IPS-20b (cell line): ENCODE measurements at regions not wholly inside any gene's neighbourhood (a gene's known extent, or its start where the extent isn't known, plus 50 kb on each side); places are given as distances from the start of the nearest gene placed in this dataset.

Source experiments
- H3K27ac ChIP-seq: one replicate; pipeline ENCODE4 v1.5.1; 2013; ENCODE audit warnings: low read length
- H3K27me3 ChIP-seq: 2 replicates; pipeline ENCODE4 v1.6.1; 2013; ENCODE audit warnings: mild to moderate bottlenecking, low read length, inconsistent platforms; ENCODE audit not compliant: insufficient read depth
- H3K36me3 ChIP-seq: 2 replicates; pipeline ENCODE4 v1.6.1; 2013; ENCODE audit warnings: low read depth, mild to moderate bottlenecking, inconsistent platforms, low read length, moderate library complexity; ENCODE audit not compliant: insufficient read depth
- H3K4me1 ChIP-seq: 2 replicates; pipeline ENCODE4 v1.6.1; 2013; ENCODE audit warnings: mild to moderate bottlenecking, control low read depth, inconsistent platforms, low read length, moderate library complexity; ENCODE audit not compliant: insufficient read depth
- H3K4me3 ChIP-seq: 2 replicates; pipeline ENCODE4 v1.5.1; 2013; ENCODE audit warnings: mild to moderate bottlenecking, low read length, inconsistent platforms
- H3K9ac ChIP-seq: 2 replicates; pipeline ENCODE4 v1.6.1; 2013; ENCODE audit warnings: low read depth, mild to moderate bottlenecking, inconsistent platforms, low read length, moderate library complexity
- H3K9me3 ChIP-seq: 2 replicates; pipeline ENCODE4 v1.6.1; 2013; ENCODE audit warnings: mild to moderate bottlenecking, low read depth, low read length, inconsistent platforms; ENCODE audit not compliant: insufficient read depth

DNA sequence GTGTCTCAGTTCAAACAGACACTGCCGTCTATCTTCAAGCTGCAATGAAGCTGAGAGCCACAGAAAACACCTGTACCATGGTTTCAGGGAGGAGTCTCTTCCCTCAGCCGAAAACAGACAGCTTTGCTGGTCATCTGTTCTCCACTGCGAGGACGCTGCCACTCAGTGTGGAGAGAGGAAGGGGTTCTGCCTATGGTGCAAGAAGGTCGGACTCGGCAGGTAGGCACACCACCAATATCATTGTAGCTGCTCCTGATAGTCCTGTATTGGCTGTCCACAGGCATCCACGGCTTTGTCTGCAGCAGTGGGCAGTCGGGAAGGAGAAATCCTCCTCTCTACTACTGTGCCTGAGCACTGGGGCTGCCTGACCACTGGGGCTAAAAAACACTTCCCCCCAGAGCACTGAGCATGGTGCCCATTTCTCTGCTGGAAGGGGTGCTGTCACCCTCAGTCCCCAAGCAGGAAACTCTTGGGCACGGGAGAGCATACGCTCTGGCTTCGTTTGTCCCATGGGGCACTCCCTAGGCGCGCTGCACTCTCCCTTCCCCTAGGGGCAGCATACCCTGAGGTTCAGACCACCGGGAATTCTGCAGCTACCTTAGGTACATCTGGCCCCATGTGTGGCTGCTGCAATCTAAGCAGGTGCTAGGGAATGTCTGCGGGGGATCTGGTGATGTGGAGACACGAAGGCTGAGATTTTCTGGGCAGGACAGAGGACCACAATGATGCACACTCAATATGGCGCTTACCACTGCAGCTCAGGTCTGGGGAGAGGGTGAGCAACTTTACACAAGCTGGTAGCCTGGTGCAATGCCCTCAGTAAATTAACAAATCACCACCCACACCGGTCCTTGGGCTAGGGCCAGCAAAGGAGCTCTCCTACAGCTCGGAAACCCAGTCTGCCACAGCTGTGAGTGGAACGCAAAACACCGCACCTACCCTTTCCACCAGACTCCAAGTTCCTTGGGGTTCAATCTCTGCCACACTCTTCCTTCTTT, 880.9 kb upstream of the SEMA6A start:
- H3K9me3 ChIP-seq = no peaks in the 10 kb centered on the region
- no peak overlapping the region for H3K9ac ChIP-seq
- no peak overlapping the region for H3K27ac ChIP-seq
- H3K27me3 ChIP-seq = no peaks in the 10 kb centered on the region
- no peaks in the 10 kb centered on the region for H3K4me1 ChIP-seq
- no peaks in the 10 kb centered on the region for H3K36me3 ChIP-seq
- no peak overlapping the region; the same call in 1 of the 2 replicates for H3K4me3 ChIP-seq

DNA sequence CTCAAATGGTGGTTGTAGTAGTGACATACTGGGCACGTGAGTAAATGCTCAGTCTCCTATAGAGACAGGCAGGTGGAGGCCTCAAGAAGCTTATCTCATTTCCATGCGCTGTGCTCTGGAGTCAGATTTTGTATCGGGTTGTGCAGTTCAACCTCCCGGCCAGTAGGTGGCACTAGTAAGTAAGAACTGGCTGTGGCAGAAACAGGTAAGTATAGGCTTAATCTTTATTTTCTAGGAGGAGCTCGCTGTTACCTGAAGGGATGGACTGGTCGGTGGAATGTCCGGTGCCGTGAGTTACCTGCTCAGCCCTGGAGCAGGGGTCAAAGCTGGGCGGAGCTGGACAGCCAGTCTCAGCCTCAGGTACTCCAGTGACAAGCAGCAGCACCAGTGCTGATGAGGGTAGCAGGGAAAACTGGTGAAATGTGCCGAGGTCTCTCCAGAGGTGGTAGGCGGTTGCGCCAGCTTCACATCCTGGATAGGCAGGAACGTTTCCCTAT, 880.1 kb upstream of the SEMA6A start:
- H3K9me3 ChIP-seq = no peaks in the 10 kb centered on the region
- no peak overlapping the region for H3K9ac ChIP-seq
- H3K27ac ChIP-seq = no peak overlapping the region
- H3K36me3 ChIP-seq = no peaks in the 10 kb centered on the region
- no peaks in the 10 kb centered on the region for H3K4me1 ChIP-seq
- H3K27me3 ChIP-seq = no peaks in the 10 kb centered on the region
- no peak overlapping the region; the same call in 1 of the 2 replicates for H3K4me3 ChIP-seq

DNA sequence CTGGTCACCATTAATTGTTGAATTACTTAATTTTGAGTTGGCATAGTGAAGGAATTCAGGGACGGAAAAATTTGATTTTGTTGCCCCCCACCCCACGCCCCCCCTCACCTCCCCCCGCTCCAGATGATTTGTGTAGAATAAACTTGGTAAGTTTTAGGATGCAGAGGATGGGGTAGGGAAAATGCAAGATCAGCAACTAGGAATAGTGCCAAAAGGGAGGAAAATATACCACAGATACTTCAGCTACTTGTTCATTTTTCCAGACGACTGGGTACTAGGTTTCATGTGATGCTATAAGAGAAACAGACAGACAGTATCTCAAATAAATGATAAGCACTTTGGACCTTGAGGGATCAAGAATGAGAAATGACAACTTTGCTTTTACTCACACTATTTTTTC, 862.2 kb upstream of the SEMA6A start:
- Histone ChIP-seq H3K9ac (no peak overlapping the region), H3K4me1 (peaks cover 21% of the 10 kb centered on the region), H3K27me3 (no peaks in the 10 kb centered on the region), H3K36me3 (no peaks in the 10 kb centered on the region), H3K27ac (no peak overlapping the region), H3K4me3 (no peak overlapping the region), H3K9me3 (no peaks in the 10 kb centered on the region)

DNA sequence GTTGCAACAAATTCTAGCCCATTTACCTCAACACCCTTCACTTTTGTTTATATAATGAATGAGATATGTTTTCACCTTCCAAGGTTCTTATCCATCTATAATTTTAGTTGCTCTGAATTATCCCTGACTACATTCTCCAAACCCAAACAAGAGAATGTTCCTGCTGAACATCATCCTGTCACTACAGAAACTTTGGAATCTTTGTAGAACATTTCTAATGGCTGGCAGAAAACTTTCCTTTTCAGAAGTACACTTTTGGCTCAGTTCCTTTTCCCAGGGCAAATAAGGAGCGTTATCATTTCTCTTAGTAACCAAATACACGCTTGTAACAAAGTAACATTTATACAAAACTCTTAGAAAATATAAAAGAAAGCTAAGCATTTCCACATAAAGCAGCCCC, 860.6 kb upstream of the SEMA6A start:
- Histone ChIP-seq H3K4me1 (peaks cover 21% of the 10 kb centered on the region), H3K9ac (no peak overlapping the region), H3K4me3 (no peak overlapping the region), H3K9me3 (no peaks in the 10 kb centered on the region), H3K36me3 (no peaks in the 10 kb centered on the region), H3K27me3 (no peaks in the 10 kb centered on the region), H3K27ac (no peak overlapping the region)

DNA sequence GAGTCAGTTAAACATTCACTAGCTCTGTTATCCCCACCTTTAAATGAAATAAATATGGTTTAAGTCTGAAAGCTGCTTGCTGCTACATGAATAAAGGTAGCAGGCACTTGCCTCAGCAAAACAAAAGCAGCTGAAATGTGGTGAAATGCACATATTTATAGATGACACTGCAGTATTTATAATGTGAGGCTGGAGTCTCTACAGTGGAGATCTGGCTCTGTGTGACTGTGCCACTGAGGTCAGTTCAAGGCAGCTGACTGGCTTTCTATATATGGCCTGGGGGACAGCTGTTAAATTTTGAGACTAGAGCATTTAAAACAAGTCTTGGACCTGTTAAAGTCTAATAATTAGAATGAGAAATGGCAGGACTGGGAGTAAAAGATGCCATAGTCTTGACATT, 859.6 kb upstream of the SEMA6A start:
- no peak overlapping the region for H3K9ac ChIP-seq
- peaks cover 21% of the 10 kb centered on the region for H3K4me1 ChIP-seq
- H3K27ac ChIP-seq = no peak overlapping the region
- no peaks in the 10 kb centered on the region for H3K9me3 ChIP-seq
- no peak overlapping the region for H3K4me3 ChIP-seq
- H3K27me3 ChIP-seq = no peaks in the 10 kb centered on the region
- no peaks in the 10 kb centered on the region for H3K36me3 ChIP-seq

DNA sequence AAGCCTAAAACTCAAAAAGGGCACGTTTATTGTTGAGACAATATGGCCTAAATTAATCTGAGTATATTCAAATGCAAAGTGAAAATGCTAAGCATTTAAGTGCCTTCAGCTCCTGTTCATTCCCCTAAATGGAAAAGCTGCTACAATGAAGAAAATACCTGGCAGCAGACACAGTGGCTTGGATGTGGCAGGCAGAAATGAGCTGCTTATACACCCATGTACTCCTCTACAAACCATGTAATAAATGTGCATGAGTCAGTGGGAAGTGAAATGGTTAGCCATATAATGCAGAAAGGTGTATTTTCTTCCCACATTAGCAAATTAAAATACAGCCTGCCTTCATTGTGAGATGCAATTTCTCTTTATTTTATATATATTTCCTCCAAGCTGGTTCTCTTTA, 859.2 kb upstream of the SEMA6A start:
- Histone ChIP-seq H3K4me3 (no peak overlapping the region), H3K27ac (no peak overlapping the region), H3K27me3 (no peaks in the 10 kb centered on the region), H3K4me1 (peaks cover 24% of the 10 kb centered on the region), H3K9ac (no peak overlapping the region), H3K36me3 (no peaks in the 10 kb centered on the region), H3K9me3 (no peaks in the 10 kb centered on the region)

DNA sequence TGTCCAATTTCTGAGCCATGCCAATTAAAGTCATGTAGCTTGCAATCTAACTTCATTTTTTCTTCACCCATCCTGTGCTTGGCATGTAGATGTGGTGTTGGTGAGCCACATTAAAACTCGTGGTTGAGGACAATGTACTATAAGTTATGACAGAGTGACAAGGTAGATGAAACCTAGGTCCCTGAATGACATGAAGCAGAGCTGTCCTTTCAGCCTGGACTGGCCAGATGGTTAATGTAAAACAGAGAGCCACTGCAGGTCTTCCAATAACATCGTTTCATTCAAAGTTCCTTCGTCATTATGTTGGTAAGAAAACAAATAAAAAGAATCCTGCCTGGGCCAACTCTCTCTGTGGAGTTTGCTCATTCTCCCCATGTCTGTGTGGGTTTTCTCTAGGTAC, 856.5 kb upstream of the SEMA6A start:
- Histone ChIP-seq H3K9ac (no peak overlapping the region), H3K27ac (no peak overlapping the region), H3K9me3 (no peaks in the 10 kb centered on the region), H3K36me3 (no peaks in the 10 kb centered on the region), H3K4me3 (no peak overlapping the region), H3K27me3 (no peaks in the 10 kb centered on the region), H3K4me1 (peaks cover 18% of the 10 kb centered on the region)

DNA sequence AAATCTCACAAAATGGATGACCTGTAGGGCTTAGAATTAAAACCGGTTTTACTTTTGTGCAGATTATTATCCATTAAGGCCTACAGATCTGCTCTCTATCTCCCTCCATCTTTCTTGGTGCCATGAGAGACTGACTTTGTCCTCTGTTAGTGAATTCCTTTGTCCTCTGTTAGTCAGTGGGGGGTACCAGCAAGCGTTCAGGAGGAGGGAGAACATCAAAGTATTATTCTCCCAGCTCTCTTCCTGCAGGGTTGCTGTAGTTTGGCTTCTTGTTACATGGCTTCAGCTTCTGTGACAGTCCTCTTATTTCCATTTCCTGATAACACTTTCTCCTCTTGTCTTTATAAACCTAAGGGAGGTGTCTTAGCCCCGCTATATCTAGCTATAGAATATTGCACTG, 850.5 kb upstream of the SEMA6A start:
- H3K27me3 ChIP-seq = no peaks in the 10 kb centered on the region
- H3K9ac ChIP-seq = no peak overlapping the region
- H3K27ac ChIP-seq = no peak overlapping the region
- H3K4me1 ChIP-seq = peaks cover 9% of the 10 kb centered on the region; the same call in 1 of the 2 replicates
- no peaks in the 10 kb centered on the region for H3K36me3 ChIP-seq
- H3K9me3 ChIP-seq = no peaks in the 10 kb centered on the region
- H3K4me3 ChIP-seq = no peak overlapping the region

DNA sequence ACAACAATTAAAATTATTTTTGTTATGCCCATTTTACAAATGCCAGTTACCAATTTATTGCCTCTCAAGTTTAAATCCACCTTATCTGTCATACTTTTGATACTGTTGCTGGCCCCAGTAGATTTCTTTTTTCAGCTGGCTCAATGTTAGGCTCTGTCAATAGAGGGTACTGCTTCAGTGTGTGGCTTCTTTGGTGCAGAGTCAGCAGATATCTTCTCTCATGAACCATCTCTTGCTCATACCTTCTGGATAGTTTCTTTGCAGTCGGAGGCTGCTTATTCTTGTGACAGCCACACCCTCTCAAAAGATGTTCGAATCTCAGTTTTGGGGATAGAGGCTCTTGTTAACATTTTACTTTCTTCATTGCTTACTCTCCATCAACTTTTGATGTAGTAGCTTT, 849.9 kb upstream of the SEMA6A start:
- Histone ChIP-seq H3K4me1 (peaks cover 9% of the 10 kb centered on the region; the same call in 1 of the 2 replicates), H3K4me3 (no peak overlapping the region), H3K27ac (no peak overlapping the region), H3K27me3 (no peaks in the 10 kb centered on the region), H3K9me3 (no peaks in the 10 kb centered on the region), H3K9ac (no peak overlapping the region), H3K36me3 (no peaks in the 10 kb centered on the region)

DNA sequence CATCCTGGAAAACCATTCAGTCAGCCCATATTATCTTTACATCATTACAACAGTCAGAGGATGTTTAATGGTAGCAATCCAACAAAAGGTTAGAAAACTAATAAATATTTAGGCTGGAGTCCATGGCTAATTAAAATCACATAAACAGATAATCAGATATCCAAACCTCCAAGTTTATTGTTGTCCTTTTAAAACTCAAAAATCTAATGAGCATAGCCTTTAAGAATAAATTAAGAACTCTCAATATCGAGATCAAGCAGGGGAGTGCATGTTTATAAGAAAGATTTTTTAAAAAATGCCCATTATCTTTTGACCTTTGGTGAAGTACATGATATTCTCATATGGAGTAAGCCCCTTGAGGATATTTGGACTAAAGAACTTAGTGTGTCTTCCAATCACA, 842.9 kb upstream of the SEMA6A start:
- Histone ChIP-seq H3K4me1 (no peaks in the 10 kb centered on the region), H3K9me3 (no peaks in the 10 kb centered on the region), H3K27me3 (no peaks in the 10 kb centered on the region), H3K9ac (no peak overlapping the region), H3K36me3 (no peaks in the 10 kb centered on the region), H3K27ac (no peak overlapping the region), H3K4me3 (no peak overlapping the region)

DNA sequence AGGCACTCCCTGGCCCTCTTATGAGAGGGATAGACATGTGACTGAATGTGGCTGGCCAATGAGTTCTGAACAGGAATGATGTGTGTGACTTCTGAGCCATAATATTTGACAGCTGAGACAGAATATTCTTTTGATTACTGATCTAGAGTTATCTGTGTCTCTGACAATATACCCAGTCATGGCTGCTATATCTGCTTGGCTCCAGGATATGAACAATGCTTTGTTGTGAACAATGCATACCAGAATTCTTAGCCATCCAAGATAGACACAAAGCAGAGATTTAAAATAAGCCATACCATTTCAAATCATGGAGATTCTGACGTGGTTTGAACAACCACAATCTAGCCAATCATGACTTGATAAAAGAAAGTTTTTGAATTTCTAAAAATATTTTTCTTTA, 840.3 kb upstream of the SEMA6A start:
- Histone ChIP-seq H3K27me3 (no peaks in the 10 kb centered on the region), H3K9ac (no peak overlapping the region), H3K36me3 (no peaks in the 10 kb centered on the region), H3K27ac (no peak overlapping the region), H3K4me3 (no peak overlapping the region), H3K4me1 (no peaks in the 10 kb centered on the region; the same call in 1 of the 2 replicates), H3K9me3 (no peaks in the 10 kb centered on the region)

DNA sequence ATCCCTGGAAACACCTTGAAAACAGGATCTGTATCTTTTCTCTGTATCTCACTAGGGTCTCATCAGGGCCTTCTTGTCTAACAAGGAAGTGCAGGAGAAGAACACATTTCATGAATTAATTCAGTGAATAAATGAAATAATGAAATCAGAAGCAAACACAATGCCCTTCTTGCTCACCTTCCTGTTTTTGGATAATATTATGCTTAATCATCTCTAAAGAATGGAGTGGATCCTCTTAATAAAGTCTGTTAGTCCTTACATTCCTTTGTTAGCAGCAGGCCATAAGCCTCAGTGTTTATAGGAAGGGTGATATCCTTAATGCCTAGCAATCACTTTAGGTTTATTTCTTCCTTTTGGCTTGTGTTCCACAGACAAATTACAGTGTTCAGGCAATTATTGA, 837.1 kb upstream of the SEMA6A start:
- no peak overlapping the region for H3K27ac ChIP-seq
- H3K9me3 ChIP-seq = no peaks in the 10 kb centered on the region
- H3K4me3 ChIP-seq = no peak overlapping the region
- H3K36me3 ChIP-seq = no peaks in the 10 kb centered on the region
- H3K27me3 ChIP-seq = no peaks in the 10 kb centered on the region
- H3K9ac ChIP-seq = no peak overlapping the region
- H3K4me1 ChIP-seq = no peaks in the 10 kb centered on the region; the same call in 1 of the 2 replicates
